Activated naive CD8-positive, alpha-beta T cell treated with anti-CD3 and anti-CD28 coated beads, Interleukin-2, amount 50 U/mL, for 24 hours (primary cell): ENCODE measurements at regions not wholly inside any gene's neighbourhood (a gene's known extent, or its start where the extent isn't known, plus 50 kb on each side); places are given as distances from the start of the nearest gene placed in this dataset.
"Not testable (repeated sequence)": the region's sequence is repeated elsewhere in the genome, so short reads cannot be mapped to it uniquely, and the experiment has no call there.

Experiments
- ATAC-seq: fragments of 150-1000 bp; cut with Tn5 transposase; one replicate; pipeline ENCODE4 v1.10.0; 2021
- DNase-seq: peaks from one replicate; pipeline ENCODE4 v3.0.0; 2021
- H3K27ac Mint-ChIP-seq: one replicate; pipeline ENCODE4 v1.8.0; 2021; ENCODE audit warnings: mild to moderate bottlenecking, mixed read lengths
- H3K27me3 Mint-ChIP-seq: one replicate; pipeline ENCODE4 v1.8.0; 2021; ENCODE audit warnings: mixed read lengths
- H3K36me3 Mint-ChIP-seq: one replicate; pipeline ENCODE4 v1.8.0; 2021; ENCODE audit warnings: low read depth, mixed read lengths
- H3K4me1 Mint-ChIP-seq: one replicate; pipeline ENCODE4 v1.8.0; 2021; ENCODE audit warnings: mixed read lengths
- H3K4me3 Mint-ChIP-seq: one replicate; pipeline ENCODE4 v1.8.0; 2021; ENCODE audit warnings: mild to moderate bottlenecking, moderate library complexity, mixed read lengths
- H3K9me3 Mint-ChIP-seq: one replicate; pipeline ENCODE4 v1.8.0; 2021; ENCODE audit warnings: mixed read lengths

GRCh38 chr3:132084982-132085381 lies 50.2 kb upstream of the CPNE4 start:
- no peak overlapping the region for H3K27ac Mint-ChIP-seq
- H3K27me3 Mint-ChIP-seq = no peaks in the 10 kb centered on the region
- no peak overlapping the region for H3K4me3 Mint-ChIP-seq
- H3K36me3 Mint-ChIP-seq = no peaks in the 10 kb centered on the region
- H3K9me3 Mint-ChIP-seq = no peaks in the 10 kb centered on the region
- H3K4me1 Mint-ChIP-seq = no peaks in the 10 kb centered on the region
- ATAC-seq = no peak
- DNase-seq = no peak

GRCh38 chr3:132087356-132087755 lies 52.5 kb upstream of the CPNE4 start:
- ATAC-seq (no peak), DNase-seq (no peak)
- Mint-ChIP-seq H3K4me1 (no peaks in the 10 kb centered on the region), H3K36me3 (no peaks in the 10 kb centered on the region), H3K27ac (no peak overlapping the region), H3K27me3 (no peaks in the 10 kb centered on the region), H3K4me3 (no peak overlapping the region), H3K9me3 (no peaks in the 10 kb centered on the region)

GRCh38 chr3:132088291-132088690 lies 53.5 kb upstream of the CPNE4 start:
- no peaks in the 10 kb centered on the region for H3K36me3 Mint-ChIP-seq
- ATAC-seq = no peak
- no peak overlapping the region for H3K27ac Mint-ChIP-seq
- no peak for DNase-seq
- no peaks in the 10 kb centered on the region for H3K27me3 Mint-ChIP-seq
- H3K9me3 Mint-ChIP-seq = no peaks in the 10 kb centered on the region
- no peaks in the 10 kb centered on the region for H3K4me1 Mint-ChIP-seq
- no peak overlapping the region for H3K4me3 Mint-ChIP-seq

- H3K27me3 Mint-ChIP-seq = no peaks in the 10 kb centered on the region
Measured at GRCh38 chr3:132090921-132091320, 56.1 kb upstream of the CPNE4 start.

GRCh38 chr3:132116601-132117000 lies 81.8 kb upstream of the CPNE4 start:
- DNase-seq (no peak), ATAC-seq (no peak)
- H3K4me1 Mint-ChIP-seq = no peaks in the 10 kb centered on the region
- no peak overlapping the region for H3K4me3 Mint-ChIP-seq
- H3K27me3 Mint-ChIP-seq = no peaks in the 10 kb centered on the region
- no peaks in the 10 kb centered on the region for H3K36me3 Mint-ChIP-seq
- peaks cover 5% of the 10 kb centered on the region for H3K9me3 Mint-ChIP-seq
- no peak overlapping the region for H3K27ac Mint-ChIP-seq

More at GRCh38 chr3:132090921-132091320, 56.1 kb upstream of the CPNE4 start:
- Mint-ChIP-seq H3K9me3 (no peaks in the 10 kb centered on the region), H3K27ac (no peak overlapping the region), H3K4me1 (no peaks in the 10 kb centered on the region), H3K4me3 (no peak overlapping the region), H3K36me3 (no peaks in the 10 kb centered on the region)
- no peak for DNase-seq
- no peak for ATAC-seq

GRCh38 chr3:132117642-132118041 lies 82.8 kb upstream of the CPNE4 start:
- Mint-ChIP-seq H3K9me3 (peaks cover 5% of the 10 kb centered on the region), H3K27me3 (no peaks in the 10 kb centered on the region), H3K4me1 (no peaks in the 10 kb centered on the region), H3K27ac (no peak overlapping the region), H3K4me3 (no peak overlapping the region), H3K36me3 (no peaks in the 10 kb centered on the region)
- DNase-seq = no peak
- no peak for ATAC-seq

GRCh38 chr3:132119531-132119930 lies 84.7 kb upstream of the CPNE4 start:
- no peak overlapping the region for H3K27ac Mint-ChIP-seq
- ATAC-seq = no peak
- no peaks in the 10 kb centered on the region for H3K4me1 Mint-ChIP-seq
- H3K36me3 Mint-ChIP-seq = no peaks in the 10 kb centered on the region
- H3K27me3 Mint-ChIP-seq = no peaks in the 10 kb centered on the region
- H3K9me3 Mint-ChIP-seq = peaks cover 5% of the 10 kb centered on the region
- DNase-seq = no peak
- no peak overlapping the region for H3K4me3 Mint-ChIP-seq

GRCh38 chr3:132124096-132124495 lies 89.3 kb upstream of the CPNE4 start:
- peaks cover 5% of the 10 kb centered on the region for H3K9me3 Mint-ChIP-seq
- no peaks in the 10 kb centered on the region for H3K4me1 Mint-ChIP-seq
- no peaks in the 10 kb centered on the region for H3K27me3 Mint-ChIP-seq
- no peak for DNase-seq
- H3K27ac Mint-ChIP-seq = no peak overlapping the region
- H3K36me3 Mint-ChIP-seq = no peaks in the 10 kb centered on the region
- no peak for ATAC-seq
- no peak overlapping the region for H3K4me3 Mint-ChIP-seq

- Mint-ChIP-seq H3K4me1 (no peaks in the 10 kb centered on the region), H3K27ac (no peak overlapping the region), H3K9me3 (peaks cover 5% of the 10 kb centered on the region), H3K27me3 (no peaks in the 10 kb centered on the region), H3K4me3 (no peak overlapping the region), H3K36me3 (no peaks in the 10 kb centered on the region)
- DNase-seq (no peak), ATAC-seq (no peak)
Measured at GRCh38 chr3:132124651-132125284, 90.0 kb upstream of the CPNE4 start.

GRCh38 chr3:132134611-132135010 lies 99.8 kb upstream of the CPNE4 start:
- DNase-seq (no peak), ATAC-seq (no peak)
- Mint-ChIP-seq H3K36me3 (no peaks in the 10 kb centered on the region), H3K27ac (no peak overlapping the region), H3K27me3 (peaks cover 3% of the 10 kb centered on the region), H3K9me3 (no peaks in the 10 kb centered on the region), H3K4me3 (no peak overlapping the region), H3K4me1 (no peaks in the 10 kb centered on the region)

- DNase-seq (no peak), ATAC-seq (no peak)
- H3K4me3 Mint-ChIP-seq = no peak overlapping the region
- H3K9me3 Mint-ChIP-seq = no peaks in the 10 kb centered on the region
- no peak overlapping the region for H3K27ac Mint-ChIP-seq
- H3K36me3 Mint-ChIP-seq = no peaks in the 10 kb centered on the region
- no peaks in the 10 kb centered on the region for H3K4me1 Mint-ChIP-seq
- peaks cover 3% of the 10 kb centered on the region for H3K27me3 Mint-ChIP-seq
Measured at GRCh38 chr3:132135628-132136333, 101.0 kb upstream of the CPNE4 start.

GRCh38 chr3:132136334-132136716 lies 101.5 kb upstream of the CPNE4 start:
- no peak overlapping the region for H3K27ac Mint-ChIP-seq
- ATAC-seq = no peak
- H3K36me3 Mint-ChIP-seq = no peaks in the 10 kb centered on the region
- H3K4me1 Mint-ChIP-seq = no peaks in the 10 kb centered on the region
- peaks cover 3% of the 10 kb centered on the region for H3K27me3 Mint-ChIP-seq
- no peak for DNase-seq
- no peak overlapping the region for H3K4me3 Mint-ChIP-seq
- H3K9me3 Mint-ChIP-seq = no peaks in the 10 kb centered on the region

- not testable (repeated sequence) for H3K4me3 Mint-ChIP-seq, H3K27ac Mint-ChIP-seq, H3K27me3 Mint-ChIP-seq, H3K9me3 Mint-ChIP-seq, ATAC-seq, DNase-seq, H3K4me1 Mint-ChIP-seq, H3K36me3 Mint-ChIP-seq
Measured at GRCh38 chr3:132136902-132137301, 102.1 kb upstream of the CPNE4 start.

- H3K4me1 Mint-ChIP-seq = no peaks in the 10 kb centered on the region
- no peaks in the 10 kb centered on the region for H3K27me3 Mint-ChIP-seq
- H3K36me3 Mint-ChIP-seq = no peaks in the 10 kb centered on the region
- no peak overlapping the region for H3K4me3 Mint-ChIP-seq
- no peak overlapping the region for H3K27ac Mint-ChIP-seq
- no peaks in the 10 kb centered on the region for H3K9me3 Mint-ChIP-seq
- ATAC-seq (no peak), DNase-seq (no peak)
Measured at GRCh38 chr3:132145833-132146232, 111.0 kb upstream of the CPNE4 start.

- H3K27me3 Mint-ChIP-seq = peaks cover 8% of the 10 kb centered on the region
- H3K4me1 Mint-ChIP-seq = no peaks in the 10 kb centered on the region
- H3K36me3 Mint-ChIP-seq = no peaks in the 10 kb centered on the region
- DNase-seq (no peak), ATAC-seq (no peak)
- H3K9me3 Mint-ChIP-seq = no peaks in the 10 kb centered on the region
- H3K4me3 Mint-ChIP-seq = no peak overlapping the region
- no peak overlapping the region for H3K27ac Mint-ChIP-seq
Measured at GRCh38 chr3:132154619-132155018, 119.8 kb upstream of the CPNE4 start.
